HepG2 (cell line): ENCODE measurements at regions not wholly inside any gene's neighbourhood (a gene's known extent, or its start where the extent isn't known, plus 50 kb on each side); places are given as distances from the start of the nearest gene placed in this dataset.

Source experiments
- ATF2 ChIP-seq: sonication (generic); formaldehyde crosslinking; IDR thresholded peaks from 2 replicates; pipeline ENCODE4 v1.4.0; 2020; ENCODE audit warnings: missing genetic modification reagents
- EZH2 ChIP-seq: conservative IDR thresholded peaks from 2 replicates; pipeline ENCODE4 v1.6.1; 2012; ENCODE audit warnings: mild to moderate bottlenecking, low read depth, low read length, moderate library complexity
- RXRA ChIP-seq: sonication (generic); formaldehyde crosslinking; IDR thresholded peaks from 2 replicates; pipeline ENCODE4 v1.5.1; 2020; ENCODE audit warnings: missing genetic modification reagents
- SCMH1 ChIP-seq: sonication (generic); formaldehyde crosslinking; IDR thresholded peaks from 2 replicates; pipeline ENCODE4 v1.9.0; 2021; ENCODE audit warnings: missing genetic modification reagents, mild to moderate bottlenecking, borderline replicate concordance
- ZNF510 ChIP-seq: sonication (generic); formaldehyde crosslinking; IDR thresholded peaks from 2 replicates; pipeline ENCODE4 v1.4.0; 2020; ENCODE audit warnings: low read depth, mild to moderate bottlenecking, missing genetic modification reagents

- TF ChIP-seq SCMH1 (CRISPR knock-in tag): no peak
- TF ChIP-seq ATF2 (CRISPR knock-in tag): no peak
- no peak for TF ChIP-seq RXRA (CRISPR knock-in tag)
- TF ChIP-seq ZNF510 (CRISPR knock-in tag): no peak
- no peak for TF ChIP-seq EZH2
Measured at GRCh38 chr16:51051671-51052070, 99.4 kb downstream of the SALL1 start.
